HEK293T (cell line): ENCODE measurements at regions not wholly inside any gene's neighbourhood (a gene's known extent, or its start where the extent isn't known, plus 50 kb on each side); places are given as distances from the start of the nearest gene placed in this dataset.

Experiments used
- BHLHE40 ChIP-seq: fragments of 450-650 bp; IDR thresholded peaks from 2 replicates; pipeline ENCODE4 v1.6.1; 2016; ENCODE audit warnings: mild to moderate bottlenecking, moderate library complexity, borderline replicate concordance
- ELF4 ChIP-seq: fragments of 450-650 bp; IDR thresholded peaks from 2 replicates; pipeline ENCODE4 v1.6.1; 2017; ENCODE audit warnings: antibody characterized with exemption
- FOXK2 ChIP-seq: fragments of 450-650 bp; IDR thresholded peaks from 2 replicates; pipeline ENCODE4 v1.6.1; 2016; ENCODE audit warnings: mild to moderate bottlenecking
- FOXM1 ChIP-seq: fragments of 450-650 bp; IDR thresholded peaks from 2 replicates; pipeline ENCODE4 v1.6.1; 2017; ENCODE audit warnings: mild to moderate bottlenecking, borderline replicate concordance
- L3MBTL2 ChIP-seq: fragments of 450-650 bp; conservative IDR thresholded peaks from 2 replicates; pipeline ENCODE4 v1.6.1; 2016; ENCODE audit warnings: mild to moderate bottlenecking
- LEF1 ChIP-seq: fragments of 450-650 bp; IDR thresholded peaks from 2 replicates; pipeline ENCODE4 v1.6.1; 2017; ENCODE audit warnings: mild to moderate bottlenecking, borderline replicate concordance
- NFRKB ChIP-seq: fragments of 450-650 bp; IDR thresholded peaks from 2 replicates; pipeline ENCODE4 v1.6.1; 2016; ENCODE audit warnings: mild to moderate bottlenecking, moderate library complexity
- SP1 ChIP-seq: fragments of 450-650 bp; IDR thresholded peaks from 2 replicates; pipeline ENCODE4 v1.6.1; 2017
- SUZ12 ChIP-seq: fragments of 450-650 bp; IDR thresholded peaks from 2 replicates; pipeline ENCODE4 v1.6.1; 2016; ENCODE audit warnings: mild to moderate bottlenecking
- TARDBP ChIP-seq: fragments of 450-650 bp; IDR thresholded peaks from 2 replicates; pipeline ENCODE4 v1.6.1; 2016

DNA sequence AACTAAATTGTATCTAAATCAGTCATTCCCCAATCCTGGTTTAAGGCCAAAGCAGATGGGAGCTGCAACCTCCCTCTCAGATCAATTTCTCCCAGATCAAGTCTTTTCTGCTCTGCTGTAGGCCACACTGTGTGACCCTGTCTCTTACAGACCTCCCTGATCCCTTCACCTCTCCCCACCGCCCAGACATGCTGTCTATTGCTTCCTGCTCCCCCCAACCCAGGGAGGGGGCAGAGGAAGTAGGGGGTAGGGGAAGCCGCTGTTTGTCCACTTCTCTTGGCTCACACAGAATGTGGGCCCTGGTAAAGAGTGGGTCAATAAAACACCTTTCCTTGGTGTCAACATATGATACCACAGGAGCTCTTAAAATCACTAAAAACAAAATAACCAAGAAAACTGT is 226.3 kb downstream of the ENC1 start:
- TF ChIP-seq L3MBTL2 (no peak), SP1 (no peak), SUZ12 (no peak), NFRKB (no peak), TARDBP (no peak), BHLHE40 (no peak), FOXK2 (no peak), FOXM1 (no peak), LEF1 (no peak), ELF4 (no peak)
